Panc1 (cell line): ENCODE measurements at regions not wholly inside any gene's neighbourhood (a gene's known extent, or its start where the extent isn't known, plus 50 kb on each side); places are given as distances from the start of the nearest gene placed in this dataset.
"Not testable (repeated sequence)": the region's sequence is repeated elsewhere in the genome, so short reads cannot be mapped to it uniquely, and the experiment has no call there.

ENCODE experiments used
- ATAC-seq: fragments of 200-7000 bp; cut with Tn5 transposase; 2 replicates; pipeline ENCODE4 v1.9.1; 2020; ENCODE audit warnings: mild to moderate bottlenecking, moderate library complexity
- BruUV-seq: library from RNA; stranded (reverse); fragments of 400-500 nt; replicated peaks from 2 replicates; lab custom pipeline; 2021; lab: Mats Ljungman, UMichigan
- CTCF ChIA-PET: fragments of 300-600 bp; sonication (Branson Sonifier 250); formaldehyde crosslinking; loops from one replicate; lab custom pipeline; 2022; ENCODE audit warnings: antibody characterized with exemption; lab: Charles Lee
- POLR2A ChIA-PET: fragments of 300-600 bp; sonication (Branson Sonifier 250); formaldehyde crosslinking; loops from one replicate; lab custom pipeline; 2022; ENCODE audit warnings: antibody characterized with exemption; lab: Charles Lee
- DNase-seq: peaks from one replicate; pipeline ENCODE4 v3.0.0-alpha.2; 2010; ENCODE audit warnings: low read depth, low spot score
- H3K27ac ChIP-seq: 2 replicates; pipeline ENCODE4 v1.5.1; 2011; ENCODE audit warnings: mild to moderate bottlenecking, low read length, inconsistent platforms
- H3K27me3 ChIP-seq: fragments of 200-500 bp; sonication (Bioruptor generic); 2 replicates; pipeline ENCODE4 v1.6.0; 2014; ENCODE audit warnings: low read length, inconsistent platforms; ENCODE audit not compliant: control insufficient read depth, insufficient read depth
- H3K36me3 ChIP-seq: fragments of 200-500 bp; sonication (Bioruptor generic); 2 replicates; pipeline ENCODE4 v1.5.1; 2014; ENCODE audit warnings: inconsistent platforms, mild to moderate bottlenecking, low read length, moderate library complexity; ENCODE audit not compliant: control insufficient read depth, insufficient read depth
- H3K4me1 ChIP-seq: 2 replicates; pipeline ENCODE4 v1.5.1; 2011; ENCODE audit warnings: inconsistent platforms, mild to moderate bottlenecking, low read length, moderate library complexity; ENCODE audit not compliant: control insufficient read depth, insufficient read depth
- H3K4me3 ChIP-seq, 2 experiments: 2 replicates each; pipeline ENCODE4 v1.5.1; 2011 to 2012; ENCODE audit warnings: low read depth in 2 of 2, low read length in 2 of 2, mild to moderate bottlenecking in 2 of 2, inconsistent platforms in 1 of 2, moderate library complexity in 1 of 2
- H3K9me3 ChIP-seq: fragments of 200-500 bp; sonication (Bioruptor generic); 2 replicates; pipeline ENCODE4 v1.5.1; 2014; ENCODE audit warnings: low read depth, mild to moderate bottlenecking, inconsistent platforms, low read length, moderate library complexity; ENCODE audit not compliant: control insufficient read depth, insufficient read depth
- POLR2AphosphoS5 ChIP-seq: IDR thresholded peaks from 2 replicates; pipeline ENCODE4 v1.6.1; 2012; ENCODE audit warnings: mild to moderate bottlenecking, low read depth, low read length, moderate library complexity
- SIN3A ChIP-seq: IDR thresholded peaks from 2 replicates; pipeline ENCODE4 v1.6.1; 2012; ENCODE audit warnings: low read depth, mild to moderate bottlenecking, low read length, moderate library complexity, borderline replicate concordance; ENCODE audit not compliant: insufficient read depth
- TCF7L2 ChIP-seq: IDR thresholded peaks from 2 replicates; pipeline ENCODE4 v1.6.1; 2011; ENCODE audit warnings: mild to moderate bottlenecking, low read depth, low read length, inconsistent platforms
- in situ Hi-C: cut with HindIII; loops from 2 replicates; pipeline ENCODE4 v1.10.0; 2016; ENCODE audit warnings: low sequenced_read_pairs, low pct_unique_long_range_greater_than_20kb
- intact Hi-C: fragments of 100-400 bp; cut with micrococcal nuclease; formaldehyde crosslinking; loops from one replicate; pipeline ENCODE4 v1.10.0; 2022; ENCODE audit not compliant: unreplicated experiment
- TF ChIP-seq, protein P1 (sequence below): fragments of 450-650 bp; IDR thresholded peaks from 2 replicates; pipeline ENCODE4 v1.5.1; 2017; ENCODE audit warnings: mild to moderate bottlenecking
- TF ChIP-seq, protein P2 (sequence below), 2 experiments: IDR thresholded peaks; 2 replicates each; pipeline ENCODE4 v1.6.1; 2011 to 2012; ENCODE audit warnings: low read depth in 2 of 2, control low read depth in 1 of 2, low read length in 1 of 2, mild to moderate bottlenecking in 1 of 2, moderate library complexity in 1 of 2; ENCODE audit not compliant: insufficient read depth in 1 of 2

DNA sequence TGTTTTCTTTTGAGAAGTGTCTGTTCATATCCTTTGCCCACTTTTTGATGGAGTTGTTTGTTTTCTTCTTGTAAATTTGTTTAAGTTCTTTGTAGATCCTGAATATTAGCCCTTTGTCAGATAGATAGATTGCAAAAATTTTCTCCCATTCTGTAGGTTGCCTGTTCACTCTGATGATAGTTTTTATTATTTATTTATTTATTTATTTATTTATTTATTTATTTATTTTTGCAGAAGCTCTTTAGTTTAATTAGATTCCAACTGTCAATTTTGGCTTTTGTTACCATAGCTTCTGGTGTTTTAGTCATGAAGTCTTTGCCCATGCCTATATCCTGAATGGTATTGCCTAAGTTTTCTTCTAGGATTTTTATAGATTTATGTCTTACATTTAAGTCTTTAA is 115.9 kb downstream of the MAGEE1 start:
- CTCF ChIA-PET, result not testable (repeated sequence)

DNA sequence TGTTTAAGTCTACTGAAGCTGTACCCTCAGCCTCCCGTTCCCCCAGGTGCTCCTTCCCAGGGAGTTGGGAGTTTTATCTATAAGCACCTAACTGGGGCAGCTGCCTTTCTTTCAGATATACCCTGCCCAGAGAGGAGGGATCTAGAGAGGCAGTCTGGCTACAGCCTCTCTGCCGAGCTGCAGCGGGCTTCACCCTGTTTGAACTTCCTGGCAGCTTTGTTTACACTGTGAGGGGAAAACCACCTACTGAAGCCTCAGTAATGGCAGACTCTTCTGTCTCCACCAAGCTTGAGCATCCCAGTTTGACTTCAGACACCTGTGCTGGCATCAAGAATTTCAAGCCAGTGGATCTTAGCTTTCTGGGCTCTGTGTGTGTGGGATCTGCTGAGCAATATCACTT is 122.5 kb downstream of the MAGEE1 start:
- in situ Hi-C loops, result no loop called here
- POLR2A ChIA-PET, result no interaction called here
- TF ChIP-seq, protein P1, sequence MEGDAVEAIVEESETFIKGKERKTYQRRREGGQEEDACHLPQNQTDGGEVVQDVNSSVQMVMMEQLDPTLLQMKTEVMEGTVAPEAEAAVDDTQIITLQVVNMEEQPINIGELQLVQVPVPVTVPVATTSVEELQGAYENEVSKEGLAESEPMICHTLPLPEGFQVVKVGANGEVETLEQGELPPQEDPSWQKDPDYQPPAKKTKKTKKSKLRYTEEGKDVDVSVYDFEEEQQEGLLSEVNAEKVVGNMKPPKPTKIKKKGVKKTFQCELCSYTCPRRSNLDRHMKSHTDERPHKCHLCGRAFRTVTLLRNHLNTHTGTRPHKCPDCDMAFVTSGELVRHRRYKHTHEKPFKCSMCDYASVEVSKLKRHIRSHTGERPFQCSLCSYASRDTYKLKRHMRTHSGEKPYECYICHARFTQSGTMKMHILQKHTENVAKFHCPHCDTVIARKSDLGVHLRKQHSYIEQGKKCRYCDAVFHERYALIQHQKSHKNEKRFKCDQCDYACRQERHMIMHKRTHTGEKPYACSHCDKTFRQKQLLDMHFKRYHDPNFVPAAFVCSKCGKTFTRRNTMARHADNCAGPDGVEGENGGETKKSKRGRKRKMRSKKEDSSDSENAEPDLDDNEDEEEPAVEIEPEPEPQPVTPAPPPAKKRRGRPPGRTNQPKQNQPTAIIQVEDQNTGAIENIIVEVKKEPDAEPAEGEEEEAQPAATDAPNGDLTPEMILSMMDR, result no peak
- TF ChIP-seq, protein P2, sequence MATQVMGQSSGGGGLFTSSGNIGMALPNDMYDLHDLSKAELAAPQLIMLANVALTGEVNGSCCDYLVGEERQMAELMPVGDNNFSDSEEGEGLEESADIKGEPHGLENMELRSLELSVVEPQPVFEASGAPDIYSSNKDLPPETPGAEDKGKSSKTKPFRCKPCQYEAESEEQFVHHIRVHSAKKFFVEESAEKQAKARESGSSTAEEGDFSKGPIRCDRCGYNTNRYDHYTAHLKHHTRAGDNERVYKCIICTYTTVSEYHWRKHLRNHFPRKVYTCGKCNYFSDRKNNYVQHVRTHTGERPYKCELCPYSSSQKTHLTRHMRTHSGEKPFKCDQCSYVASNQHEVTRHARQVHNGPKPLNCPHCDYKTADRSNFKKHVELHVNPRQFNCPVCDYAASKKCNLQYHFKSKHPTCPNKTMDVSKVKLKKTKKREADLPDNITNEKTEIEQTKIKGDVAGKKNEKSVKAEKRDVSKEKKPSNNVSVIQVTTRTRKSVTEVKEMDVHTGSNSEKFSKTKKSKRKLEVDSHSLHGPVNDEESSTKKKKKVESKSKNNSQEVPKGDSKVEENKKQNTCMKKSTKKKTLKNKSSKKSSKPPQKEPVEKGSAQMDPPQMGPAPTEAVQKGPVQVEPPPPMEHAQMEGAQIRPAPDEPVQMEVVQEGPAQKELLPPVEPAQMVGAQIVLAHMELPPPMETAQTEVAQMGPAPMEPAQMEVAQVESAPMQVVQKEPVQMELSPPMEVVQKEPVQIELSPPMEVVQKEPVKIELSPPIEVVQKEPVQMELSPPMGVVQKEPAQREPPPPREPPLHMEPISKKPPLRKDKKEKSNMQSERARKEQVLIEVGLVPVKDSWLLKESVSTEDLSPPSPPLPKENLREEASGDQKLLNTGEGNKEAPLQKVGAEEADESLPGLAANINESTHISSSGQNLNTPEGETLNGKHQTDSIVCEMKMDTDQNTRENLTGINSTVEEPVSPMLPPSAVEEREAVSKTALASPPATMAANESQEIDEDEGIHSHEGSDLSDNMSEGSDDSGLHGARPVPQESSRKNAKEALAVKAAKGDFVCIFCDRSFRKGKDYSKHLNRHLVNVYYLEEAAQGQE (IDR thresholded peaks at IDR 0.05; ENCODE audit: insufficient read depth in 1 of 2, low read depth in 2 of 2, low read length in 1 of 2), result no peak
- TF ChIP-seq SIN3A, result no peak
- TF ChIP-seq POLR2AphosphoS5, result no peak
- TF ChIP-seq TCF7L2, result no peak
- no peak overlapping the region for H3K4me3 ChIP-seq
- H3K36me3 ChIP-seq, result no peaks in the 10 kb centered on the region
- H3K4me1 ChIP-seq, result no peaks in the 10 kb centered on the region
- H3K27ac ChIP-seq, result no peak overlapping the region
- no TSS peak for BruUV-seq
- H3K27me3 ChIP-seq, result no peaks in the 10 kb centered on the region
- intact Hi-C loops, result no loop called here
- CTCF ChIA-PET, result no interaction called here
- ATAC-seq (no peak), DNase-seq (no peak)
- no peaks in the 10 kb centered on the region for H3K9me3 ChIP-seq

More for the DNA sequence above, 115.9 kb downstream of the MAGEE1 start:
- in situ Hi-C loops, H3K9me3 ChIP-seq, intact Hi-C loops, ATAC-seq, H3K4me1 ChIP-seq, POLR2A ChIA-PET, H3K27me3 ChIP-seq, H3K27ac ChIP-seq, BruUV-seq, H3K4me3 ChIP-seq, H3K36me3 ChIP-seq, DNase-seq: not testable (repeated sequence)

DNA sequence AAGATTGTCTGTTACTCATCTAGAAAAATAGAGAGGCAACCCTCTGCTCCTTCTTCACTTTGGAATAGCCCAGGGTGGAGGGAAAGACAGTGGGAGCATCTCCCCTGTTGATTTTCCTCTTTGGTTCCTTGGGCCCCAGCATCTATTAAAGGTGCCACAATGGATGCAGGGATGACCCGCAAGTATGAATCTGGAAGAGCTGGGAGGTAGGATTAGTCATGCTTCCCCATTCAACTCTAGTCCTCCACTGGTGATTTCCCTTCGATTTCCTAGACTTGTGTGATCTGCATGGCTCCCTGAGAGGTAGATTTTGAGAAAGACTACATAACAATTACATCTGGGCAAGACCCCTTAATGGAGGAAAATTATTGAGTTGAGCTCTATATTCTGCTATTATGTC is 127.8 kb downstream of the MAGEE1 start:
- H3K27me3 ChIP-seq, result no peaks in the 10 kb centered on the region
- no peaks in the 10 kb centered on the region for H3K4me1 ChIP-seq
- POLR2A ChIA-PET, result no interaction called here
- DNase-seq (no peak), ATAC-seq (no peak)
- no peaks in the 10 kb centered on the region for H3K9me3 ChIP-seq
- no peaks in the 10 kb centered on the region for H3K36me3 ChIP-seq
- no TSS peak for BruUV-seq
- H3K27ac ChIP-seq, result no peak overlapping the region
- TF ChIP-seq POLR2AphosphoS5, result no peak
- TF ChIP-seq SIN3A, result no peak
- no peak for TF ChIP-seq TCF7L2
- TF ChIP-seq, protein P1, result no peak
- TF ChIP-seq, protein P2 (IDR thresholded peaks at IDR 0.05; ENCODE audit: insufficient read depth in 1 of 2, low read depth in 2 of 2, low read length in 1 of 2), result no peak
- intact Hi-C loops, result no loop called here
- H3K4me3 ChIP-seq, result no peak overlapping the region
- CTCF ChIA-PET, result no interaction called here
- in situ Hi-C loops, result no loop called here
